ENCODE measurements at regions not wholly inside any gene's neighbourhood (a gene's known extent, or its start where the extent isn't known, plus 50 kb on each side); places are given as distances from the start of the nearest gene placed in this dataset.

DNA sequence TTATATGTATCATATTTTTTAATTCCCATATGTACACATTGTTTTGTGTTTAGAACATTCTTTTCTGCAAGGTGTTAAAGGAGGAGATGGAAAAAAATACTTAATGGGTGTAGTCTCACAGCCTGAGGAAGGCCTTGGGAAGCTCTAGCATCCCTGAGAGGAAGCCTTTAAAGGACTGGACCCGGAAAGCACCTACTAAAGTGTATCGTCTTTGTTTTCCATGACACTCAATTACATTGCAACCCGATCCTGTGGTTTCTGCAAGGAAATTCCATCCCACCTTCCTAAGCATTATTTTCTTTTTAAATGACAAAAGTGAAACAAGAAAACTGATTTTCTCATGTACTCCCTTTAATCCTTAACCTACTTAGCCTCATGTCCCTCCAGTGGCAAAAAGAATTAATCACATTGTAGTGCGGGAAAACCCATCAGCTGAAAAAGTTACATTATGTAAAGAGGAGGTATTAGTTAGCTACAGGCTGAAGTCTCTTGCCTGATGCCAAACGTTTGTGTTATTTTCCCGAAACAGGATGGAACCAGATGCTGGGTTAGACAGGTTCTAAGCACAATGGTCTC, 147.8 kb upstream of the CPSF6 start:
- no peak overlapping the region for H3K27ac ChIP-seq (ENCODE audit: low read depth, low read length)
- H3K9me2 ChIP-seq (replicated peaks; ENCODE audit: control insufficient read depth, low read length): no peaks in the 10 kb centered on the region
- H3K4me2 ChIP-seq (ENCODE audit: low read length): no peak overlapping the region
- no peaks in the 10 kb centered on the region for H3K9me3 ChIP-seq (ENCODE audit: control insufficient read depth, insufficient read depth, low read length)
- H3K4me1 ChIP-seq (ENCODE audit: control insufficient read depth, low read length): no peaks in the 10 kb centered on the region
- TF ChIP-seq EZH2phosphoT487 (IDR thresholded peaks at IDR 0.05; ENCODE audit: borderline replicate concordance, low read length) (no peak), CTCF (IDR thresholded peaks at IDR 0.05; ENCODE audit: low read depth, low read length, poor library complexity, severe bottlenecking) (no peak)
- no peaks in the 10 kb centered on the region for H3F3A ChIP-seq (ENCODE audit: control insufficient read depth, insufficient read depth)
- H3K36me3 ChIP-seq (ENCODE audit: control insufficient read depth, low read length): no peaks in the 10 kb centered on the region
- H3K4me3 ChIP-seq (ENCODE audit: low read length): no peak overlapping the region
- no peaks in the 10 kb centered on the region for H3K79me2 ChIP-seq (ENCODE audit: control insufficient read depth, low read length)
- H4K20me1 ChIP-seq (ENCODE audit: control insufficient read depth, insufficient read depth, low read depth, low read length): no peaks in the 10 kb centered on the region
- H3K27me3 ChIP-seq (ENCODE audit: control insufficient read depth, low read length): no peaks in the 10 kb centered on the region

DNA sequence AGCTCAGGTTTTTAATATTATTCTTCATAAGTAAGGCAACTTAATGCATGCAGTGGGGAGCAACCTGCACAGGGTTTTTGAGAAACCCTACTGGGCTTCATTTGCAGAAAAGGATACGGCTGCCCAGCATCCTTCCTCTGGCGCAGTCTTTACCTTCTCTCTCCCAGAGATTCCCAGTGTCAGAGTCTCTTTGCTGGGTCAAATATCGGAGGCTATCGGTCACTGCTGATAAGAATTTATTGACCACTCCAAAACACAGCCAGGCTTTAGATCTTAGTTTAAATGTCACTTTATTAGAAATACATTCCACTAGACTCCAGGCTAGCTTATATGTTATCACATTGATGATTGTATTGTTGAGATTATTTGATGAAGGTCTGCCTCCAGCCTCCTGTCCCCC, 147.2 kb upstream of the CPSF6 start:
- Histone ChIP-seq H3K27me3 (ENCODE audit: control insufficient read depth, low read length) (no peaks in the 10 kb centered on the region), H3K4me2 (ENCODE audit: low read length) (no peak overlapping the region), H3K9me2 (replicated peaks; ENCODE audit: control insufficient read depth, low read length) (no peaks in the 10 kb centered on the region), H3K36me3 (ENCODE audit: control insufficient read depth, low read length) (no peaks in the 10 kb centered on the region), H3K4me3 (ENCODE audit: low read length) (no peak overlapping the region), H3F3A (ENCODE audit: control insufficient read depth, insufficient read depth) (no peaks in the 10 kb centered on the region), H3K9me3 (ENCODE audit: control insufficient read depth, insufficient read depth, low read length) (no peaks in the 10 kb centered on the region), H3K4me1 (ENCODE audit: control insufficient read depth, low read length) (no peaks in the 10 kb centered on the region), H3K27ac (ENCODE audit: low read depth, low read length) (no peak overlapping the region), H4K20me1 (ENCODE audit: control insufficient read depth, insufficient read depth, low read depth, low read length) (no peaks in the 10 kb centered on the region), H3K79me2 (ENCODE audit: control insufficient read depth, low read length) (no peaks in the 10 kb centered on the region)
- TF ChIP-seq EZH2phosphoT487 (IDR thresholded peaks at IDR 0.05; ENCODE audit: borderline replicate concordance, low read length): no peak
- TF ChIP-seq CTCF (IDR thresholded peaks at IDR 0.05; ENCODE audit: low read depth, low read length, poor library complexity, severe bottlenecking): no peak

DNA sequence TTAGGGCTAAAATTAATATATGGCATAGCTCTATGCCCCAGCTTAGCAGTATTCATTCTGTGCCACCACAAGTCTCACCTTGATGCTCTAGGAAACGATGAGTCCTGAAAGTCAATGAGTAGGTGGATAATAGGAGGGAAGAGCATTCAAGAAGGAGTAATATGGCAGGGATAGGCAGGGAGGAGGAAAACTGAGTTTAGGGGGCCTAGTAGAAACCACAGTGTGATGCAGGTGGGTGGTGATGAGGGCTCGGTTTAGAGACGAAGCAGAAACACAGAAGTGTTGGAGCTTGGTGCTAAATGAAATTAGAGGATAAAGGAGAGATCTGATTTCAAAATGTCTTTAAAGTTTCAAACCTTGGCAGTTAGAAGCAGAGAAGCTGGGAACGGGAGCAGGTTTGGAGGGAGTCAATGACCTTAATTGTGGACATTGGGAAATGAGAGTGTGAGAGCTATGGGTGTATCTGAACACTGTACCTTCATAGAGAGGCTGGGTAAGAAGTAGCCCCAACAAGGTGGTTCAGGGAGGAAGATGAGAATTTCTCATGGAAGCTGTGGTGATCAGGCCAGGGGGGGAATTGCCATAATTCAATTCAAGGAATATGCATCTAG, 144.7 kb upstream of the CPSF6 start:
- no peaks in the 10 kb centered on the region for H3F3A ChIP-seq (ENCODE audit: control insufficient read depth, insufficient read depth)
- no peak for TF ChIP-seq CTCF (IDR thresholded peaks at IDR 0.05; ENCODE audit: low read depth, low read length, poor library complexity, severe bottlenecking)
- no peak for TF ChIP-seq EZH2phosphoT487 (IDR thresholded peaks at IDR 0.05; ENCODE audit: borderline replicate concordance, low read length)
- no peaks in the 10 kb centered on the region for H3K27me3 ChIP-seq (ENCODE audit: control insufficient read depth, low read length)
- H3K27ac ChIP-seq (ENCODE audit: low read depth, low read length): no peak overlapping the region
- H4K20me1 ChIP-seq (ENCODE audit: control insufficient read depth, insufficient read depth, low read depth, low read length): no peaks in the 10 kb centered on the region
- no peaks in the 10 kb centered on the region for H3K36me3 ChIP-seq (ENCODE audit: control insufficient read depth, low read length)
- H3K79me2 ChIP-seq (ENCODE audit: control insufficient read depth, low read length): no peaks in the 10 kb centered on the region
- no peak overlapping the region for H3K4me2 ChIP-seq (ENCODE audit: low read length)
- H3K4me1 ChIP-seq (ENCODE audit: control insufficient read depth, low read length): peaks cover 6% of the 10 kb centered on the region
- H3K9me2 ChIP-seq (replicated peaks; ENCODE audit: control insufficient read depth, low read length): no peaks in the 10 kb centered on the region
- no peaks in the 10 kb centered on the region for H3K9me3 ChIP-seq (ENCODE audit: control insufficient read depth, insufficient read depth, low read length)
- H3K4me3 ChIP-seq (ENCODE audit: low read length): no peak overlapping the region

Data from DOHH2 (cell line).